Esophagus squamous epithelium (tissue), 4 donors: ENCODE measurements at regions not wholly inside any gene's neighbourhood (a gene's known extent, or its start where the extent isn't known, plus 50 kb on each side); places are given as distances from the start of the nearest gene placed in this dataset.

ENCODE experiments used
- POLR2A ChIP-seq, 4 donors: fragments of 450-650 bp; IDR thresholded peaks; one replicate each; pipeline ENCODE4 v1.6.1; 2017; ENCODE audit warnings: antibody characterized with exemption in 4 of 4, mild to moderate bottlenecking in 4 of 4, moderate library complexity in 3 of 4
- TF ChIP-seq, protein P1 (sequence below), 6 experiments: fragments of 450-650 bp in 4 of 6; fragments of 200-600 bp in 2 of 6; sonication (generic) in 2 of 6; IDR thresholded peaks; one replicate each; pipeline ENCODE4 v1.5.1; 2016 to 2019; ENCODE audit warnings: antibody characterized with exemption in 6 of 6, mild to moderate bottlenecking in 4 of 6, moderate library complexity in 4 of 6

DNA sequence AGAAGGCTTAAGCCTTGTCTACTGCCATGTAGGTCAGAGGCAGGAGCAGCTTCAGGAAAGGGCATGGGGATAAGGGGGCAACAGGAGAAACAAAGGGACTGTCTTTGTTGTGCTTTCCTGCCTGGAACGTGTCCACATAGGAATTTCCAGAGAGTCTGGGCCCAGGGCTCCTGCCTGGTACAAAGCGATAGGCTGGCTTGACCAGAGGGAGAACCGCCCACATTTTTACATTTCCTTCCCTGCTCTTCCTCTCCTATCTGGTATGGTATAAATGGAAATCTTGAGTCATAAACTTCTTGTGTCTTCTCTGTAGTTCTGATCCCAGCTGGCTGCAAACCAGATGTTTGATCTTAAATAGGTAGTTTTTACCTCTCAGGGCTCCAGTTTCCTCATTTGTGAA is 414.8 kb downstream of the HRH4 start:
- TF ChIP-seq, protein P1, sequence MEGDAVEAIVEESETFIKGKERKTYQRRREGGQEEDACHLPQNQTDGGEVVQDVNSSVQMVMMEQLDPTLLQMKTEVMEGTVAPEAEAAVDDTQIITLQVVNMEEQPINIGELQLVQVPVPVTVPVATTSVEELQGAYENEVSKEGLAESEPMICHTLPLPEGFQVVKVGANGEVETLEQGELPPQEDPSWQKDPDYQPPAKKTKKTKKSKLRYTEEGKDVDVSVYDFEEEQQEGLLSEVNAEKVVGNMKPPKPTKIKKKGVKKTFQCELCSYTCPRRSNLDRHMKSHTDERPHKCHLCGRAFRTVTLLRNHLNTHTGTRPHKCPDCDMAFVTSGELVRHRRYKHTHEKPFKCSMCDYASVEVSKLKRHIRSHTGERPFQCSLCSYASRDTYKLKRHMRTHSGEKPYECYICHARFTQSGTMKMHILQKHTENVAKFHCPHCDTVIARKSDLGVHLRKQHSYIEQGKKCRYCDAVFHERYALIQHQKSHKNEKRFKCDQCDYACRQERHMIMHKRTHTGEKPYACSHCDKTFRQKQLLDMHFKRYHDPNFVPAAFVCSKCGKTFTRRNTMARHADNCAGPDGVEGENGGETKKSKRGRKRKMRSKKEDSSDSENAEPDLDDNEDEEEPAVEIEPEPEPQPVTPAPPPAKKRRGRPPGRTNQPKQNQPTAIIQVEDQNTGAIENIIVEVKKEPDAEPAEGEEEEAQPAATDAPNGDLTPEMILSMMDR (IDR thresholded peaks at IDR 0.05), result no peak
- no peak for TF ChIP-seq POLR2A (IDR thresholded peaks at IDR 0.05)
